ENCODE measurements at regions not wholly inside any gene's neighbourhood (a gene's known extent, or its start where the extent isn't known, plus 50 kb on each side); places are given as distances from the start of the nearest gene placed in this dataset.

DNA sequence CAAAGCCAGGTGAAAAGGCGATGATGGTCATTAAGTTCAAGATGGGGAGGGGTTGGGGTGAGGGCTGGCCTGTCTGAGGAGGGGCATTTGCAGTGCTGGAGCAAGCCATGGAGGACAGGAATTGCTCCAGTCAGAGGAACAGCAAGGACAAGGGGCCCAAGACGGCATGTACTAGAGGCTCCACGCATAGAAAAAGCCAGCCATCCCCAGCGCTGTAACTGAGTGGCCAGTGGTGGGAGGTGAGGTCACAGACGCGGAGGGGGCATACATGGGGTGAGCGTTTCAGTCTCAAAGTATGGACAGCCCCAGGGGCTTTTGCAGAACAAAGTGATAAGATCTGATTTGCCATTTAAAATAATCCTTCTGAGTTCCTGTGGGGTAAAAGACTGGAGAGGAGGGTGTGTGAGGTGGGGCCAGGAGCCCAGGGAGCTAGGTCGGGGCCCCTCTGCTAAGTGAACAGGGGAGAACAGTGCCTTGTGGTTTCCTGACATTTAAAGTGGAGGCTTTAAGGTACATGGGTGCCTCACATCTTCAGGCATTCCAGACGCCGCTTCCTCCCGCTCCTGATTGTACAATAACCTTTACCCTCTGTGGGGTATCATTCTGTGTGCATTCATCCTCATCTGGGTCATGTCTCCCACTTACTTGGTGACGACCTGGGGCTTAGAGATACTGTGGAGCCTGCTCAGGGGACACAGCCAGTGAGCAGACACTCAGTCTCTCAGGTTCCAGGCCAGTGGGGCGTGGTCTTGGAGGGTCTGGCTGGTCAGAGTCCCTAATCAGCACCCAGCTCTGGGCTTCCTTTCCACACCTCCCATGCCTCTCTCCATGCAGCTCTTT, 105.6 kb upstream of the GPR26 start:
- TF ChIP-seq GATA3 (IDR thresholded peaks at IDR 0.05; ENCODE audit: low read depth, low read length) (no peak), GATA2 (IDR thresholded peaks at IDR 0.05; ENCODE audit: low read depth, low read length) (no peak)

DNA sequence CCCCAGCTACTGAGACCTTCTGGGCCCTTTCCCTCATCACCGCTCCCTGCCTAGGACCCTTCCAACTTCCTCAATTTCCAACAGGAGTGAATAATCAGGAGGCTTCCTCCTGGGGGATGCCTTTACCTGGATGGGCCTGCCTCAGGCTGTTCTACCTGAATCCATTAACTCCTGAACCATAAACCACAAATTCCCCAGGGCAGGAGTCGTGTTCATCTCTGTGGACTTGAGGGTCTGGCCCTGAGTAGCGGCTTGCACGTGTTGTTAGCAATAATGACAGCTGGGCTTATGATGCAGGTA, 105.1 kb upstream of the GPR26 start:
- no peak for TF ChIP-seq GATA2 (IDR thresholded peaks at IDR 0.05; ENCODE audit: low read depth, low read length)
- TF ChIP-seq GATA3 (IDR thresholded peaks at IDR 0.05; ENCODE audit: low read depth, low read length) = no peak

GRCh38 chr10:123562387-123562786, 103.8 kb upstream of the GPR26 start:
- TF ChIP-seq GATA3 (IDR thresholded peaks at IDR 0.05; ENCODE audit: low read depth, low read length) = no peak
- no peak for TF ChIP-seq GATA2 (IDR thresholded peaks at IDR 0.05; ENCODE audit: low read depth, low read length)

DNA sequence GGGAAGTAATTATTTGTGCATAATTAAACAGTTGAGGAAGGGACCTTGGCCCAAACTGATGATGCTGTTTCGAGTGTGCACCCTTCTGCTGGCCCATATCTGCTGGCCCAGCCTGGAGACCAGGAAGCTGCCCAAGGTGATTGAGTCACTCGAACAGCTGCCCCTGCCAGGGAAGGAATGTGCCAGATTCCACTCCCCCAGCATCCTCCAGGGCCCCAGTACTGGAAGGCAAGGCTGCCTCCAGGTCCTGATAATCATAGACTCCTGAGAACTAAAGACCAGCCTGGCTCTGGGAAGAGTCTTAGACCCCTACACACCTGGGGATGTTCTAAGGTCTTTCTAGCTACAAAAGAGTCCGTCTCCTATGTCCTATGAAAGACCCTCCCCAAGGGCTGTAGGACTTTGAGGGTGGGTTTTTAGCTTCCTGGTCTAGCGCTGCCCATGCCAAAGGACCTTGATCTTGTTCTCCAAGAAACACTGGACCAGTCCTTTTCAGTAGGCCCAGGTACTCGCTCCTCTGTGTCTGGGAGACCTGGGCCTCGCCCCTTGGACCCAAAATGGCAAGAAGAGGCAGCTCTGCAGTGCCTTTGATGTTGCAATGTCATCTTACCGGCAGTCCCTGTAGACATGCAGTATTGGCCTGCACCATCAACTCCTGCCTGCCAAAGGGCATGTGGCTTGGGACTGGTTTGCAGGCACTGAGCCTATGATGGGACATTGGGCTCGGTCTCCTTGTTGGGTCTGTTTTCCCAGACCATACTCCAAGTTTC, 103.2 kb upstream of the GPR26 start:
- TF ChIP-seq GATA2 (IDR thresholded peaks at IDR 0.05; ENCODE audit: low read depth, low read length) = no peak
- no peak for TF ChIP-seq GATA3 (IDR thresholded peaks at IDR 0.05; ENCODE audit: low read depth, low read length)

- TF ChIP-seq GATA2 (IDR thresholded peaks at IDR 0.05; ENCODE audit: low read depth, low read length) (no peak), GATA3 (IDR thresholded peaks at IDR 0.05; ENCODE audit: low read depth, low read length) (no peak)
These were observed 102.6 kb upstream of the GPR26 start for GRCh38 chr10:123563581-123563855.

DNA sequence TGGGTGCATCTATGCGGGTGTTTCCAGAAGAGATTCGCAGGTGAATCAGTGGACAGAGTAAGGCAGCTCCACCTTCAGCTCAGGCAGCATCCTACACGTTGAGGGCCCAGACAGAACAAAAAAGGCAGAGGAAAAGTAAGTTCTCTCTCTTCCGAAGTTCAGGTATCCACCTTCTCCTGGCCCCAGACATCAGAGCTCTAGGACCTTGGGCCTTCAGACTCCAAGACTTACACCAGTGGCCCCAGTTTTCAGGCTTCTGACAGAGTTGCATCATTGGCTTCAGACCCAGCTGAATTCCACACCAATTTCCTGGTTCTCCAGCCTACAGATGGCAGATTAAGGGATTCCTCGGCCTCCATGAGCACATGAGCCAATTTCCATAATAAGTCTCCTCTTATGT, 102.2 kb upstream of the GPR26 start:
- TF ChIP-seq GATA2 (IDR thresholded peaks at IDR 0.05; ENCODE audit: low read depth, low read length) (no peak), GATA3 (IDR thresholded peaks at IDR 0.05; ENCODE audit: low read depth, low read length) (no peak)

DNA sequence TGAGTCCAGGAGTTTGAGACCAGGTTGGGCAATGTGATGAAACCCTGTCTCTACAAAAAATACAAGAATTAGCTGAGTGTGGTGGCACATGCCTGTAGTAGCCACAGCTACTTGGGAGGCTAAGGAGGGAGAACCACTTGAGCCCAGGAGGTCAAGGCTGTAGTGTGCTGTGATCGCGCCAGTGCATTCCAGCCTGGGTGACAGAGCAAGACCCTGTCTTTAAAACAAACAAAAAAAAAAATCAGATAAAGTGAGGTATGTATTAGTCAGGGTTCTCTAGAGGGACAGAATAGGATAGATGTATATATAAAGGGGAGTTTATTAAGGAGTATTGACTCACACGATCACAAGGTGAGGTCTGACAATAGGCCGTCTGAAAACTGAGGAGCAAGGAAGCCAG, 101.5 kb upstream of the GPR26 start:
- TF ChIP-seq GATA3 (IDR thresholded peaks at IDR 0.05; ENCODE audit: low read depth, low read length) (no peak), GATA2 (IDR thresholded peaks at IDR 0.05; ENCODE audit: low read depth, low read length) (no peak)

DNA sequence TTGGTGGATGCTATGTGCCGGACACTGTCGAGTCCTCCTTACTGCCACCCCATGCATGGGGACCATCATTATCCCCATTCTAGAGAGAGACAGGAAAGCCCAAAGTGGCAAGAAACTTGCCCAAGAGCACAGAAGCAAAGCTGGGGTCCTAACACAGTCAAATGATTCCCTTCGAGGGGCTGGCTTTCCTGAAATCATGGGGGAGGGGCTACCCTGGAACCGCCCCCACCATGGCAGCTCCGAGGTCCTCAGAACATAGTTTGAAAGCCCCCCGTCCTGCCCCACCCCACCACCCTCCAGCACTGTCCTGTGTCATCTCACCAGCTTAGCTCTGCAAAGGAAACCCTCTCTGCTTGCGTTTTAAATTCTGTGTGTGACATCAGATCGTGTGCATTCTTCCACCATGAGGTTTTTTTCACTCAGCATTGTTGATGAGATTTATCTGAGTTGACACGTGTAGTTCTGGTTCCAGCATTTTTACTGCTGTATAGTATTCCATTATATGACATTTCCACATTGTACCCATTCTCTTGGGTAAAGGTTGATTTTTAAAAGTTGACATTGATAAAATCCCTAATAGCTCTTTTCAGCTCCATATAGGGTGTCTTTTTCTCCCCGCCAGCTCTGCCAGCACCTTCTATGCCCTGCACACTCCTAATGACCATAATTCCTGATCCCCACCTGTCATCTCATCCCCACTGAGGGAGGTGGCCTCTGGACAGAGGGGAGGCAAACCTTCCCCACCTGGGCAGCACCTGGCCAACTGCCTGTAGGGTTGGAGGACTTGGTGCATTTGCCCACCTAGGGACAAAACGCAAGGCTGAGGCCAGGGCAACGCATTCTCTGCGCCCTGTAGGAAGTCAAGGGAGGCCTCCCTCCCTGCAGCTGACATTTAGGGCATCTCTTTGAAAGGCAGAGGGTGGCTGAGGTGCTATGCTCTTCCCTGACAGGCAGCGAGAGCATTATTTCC, 100.2 kb upstream of the GPR26 start:
- TF ChIP-seq GATA2 (IDR thresholded peaks at IDR 0.05; ENCODE audit: low read depth, low read length) (no peak), GATA3 (IDR thresholded peaks at IDR 0.05; ENCODE audit: low read depth, low read length) (no peak)

GRCh38 chr10:123567984-123568739, 98.0 kb upstream of the GPR26 start:
- TF ChIP-seq GATA2 (IDR thresholded peaks at IDR 0.05; ENCODE audit: low read depth, low read length) = no peak
- no peak for TF ChIP-seq GATA3 (IDR thresholded peaks at IDR 0.05; ENCODE audit: low read depth, low read length)

- TF ChIP-seq GATA3 (IDR thresholded peaks at IDR 0.05; ENCODE audit: low read depth, low read length) (no peak), GATA2 (IDR thresholded peaks at IDR 0.05; ENCODE audit: low read depth, low read length) (no peak)
These were observed 97.4 kb upstream of the GPR26 start for GRCh38 chr10:123568751-123569150.

DNA sequence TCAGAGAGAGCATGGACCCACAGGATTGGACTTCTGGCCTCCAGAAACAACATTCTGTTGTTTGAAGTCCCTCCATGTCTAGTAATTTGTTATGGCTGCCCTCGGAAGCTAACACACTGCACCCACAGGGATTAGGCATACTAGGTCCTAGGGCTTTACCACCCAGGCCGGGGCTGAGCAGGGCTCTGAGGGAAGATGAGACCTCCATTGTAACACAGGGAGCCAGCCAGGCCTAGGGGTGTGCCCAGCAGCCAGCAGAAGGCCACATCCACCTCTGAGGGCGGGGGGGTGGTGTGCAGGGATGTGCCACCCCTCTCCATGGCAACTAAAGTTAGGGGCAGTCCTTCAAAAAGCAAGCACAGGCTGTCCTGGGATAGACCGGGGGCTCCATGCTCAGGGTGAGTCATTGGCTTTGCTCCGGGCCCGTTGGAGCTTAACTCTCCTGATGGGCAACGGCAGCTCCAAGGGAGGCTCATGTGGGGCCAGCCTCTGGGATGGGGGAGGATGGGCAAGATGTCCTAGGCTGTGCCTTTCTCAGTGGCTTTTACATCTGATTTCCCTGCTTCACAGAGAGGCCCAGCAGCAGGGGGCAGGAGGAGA, 96.6 kb upstream of the GPR26 start:
- no peak for TF ChIP-seq GATA3 (IDR thresholded peaks at IDR 0.05; ENCODE audit: low read depth, low read length)
- TF ChIP-seq GATA2 (IDR thresholded peaks at IDR 0.05; ENCODE audit: low read depth, low read length) = no peak

GRCh38 chr10:123570051-123570897, 95.9 kb upstream of the GPR26 start:
- TF ChIP-seq GATA2 (IDR thresholded peaks at IDR 0.05; ENCODE audit: low read depth, low read length) (no peak), GATA3 (IDR thresholded peaks at IDR 0.05; ENCODE audit: low read depth, low read length) (no peak)
